GM12878 (cell line): ENCODE measurements at regions not wholly inside any gene's neighbourhood (a gene's known extent, or its start where the extent isn't known, plus 50 kb on each side); places are given as distances from the start of the nearest gene placed in this dataset.
A peak's percentile ranks its signal among the peaks of the same experiment; 100 is the strongest.

Experiments used
- ATF2 ChIP-seq: IDR thresholded peaks from 2 replicates; pipeline ENCODE4 v1.6.1; 2012; ENCODE audit warnings: low read length, inconsistent platforms
- EED ChIP-seq: sonication (generic); IDR thresholded peaks from 2 replicates; pipeline ENCODE4 v1.6.1; 2016; ENCODE audit warnings: antibody characterized with exemption, low read depth
- EZH2 ChIP-seq: IDR thresholded peaks from 2 replicates; pipeline ENCODE4 v1.6.1; 2012; ENCODE audit warnings: low read depth, mild to moderate bottlenecking, control low read depth, inconsistent platforms, low read length, borderline replicate concordance; ENCODE audit not compliant: control insufficient read depth
- IKZF1 ChIP-seq: fragments of 450-650 bp; conservative IDR thresholded peaks from 2 replicates; pipeline ENCODE4 v1.6.1; 2017; ENCODE audit warnings: antibody characterized with exemption, mild to moderate bottlenecking
- IKZF2 ChIP-seq, 2 experiments: fragments of 450-650 bp; IDR thresholded peaks; 2 replicates each; pipeline ENCODE4 v1.6.1; 2017; ENCODE audit warnings: mild to moderate bottlenecking in 2 of 2, moderate library complexity in 2 of 2
- KLF5 ChIP-seq: fragments of 450-650 bp; IDR thresholded peaks from 2 replicates; pipeline ENCODE4 v1.6.1; 2014; ENCODE audit warnings: mild to moderate bottlenecking; ENCODE audit not compliant: partially characterized antibody
- LARP7 ChIP-seq: fragments of 450-650 bp; IDR thresholded peaks from 2 replicates; pipeline ENCODE4 v1.6.1; 2017; ENCODE audit warnings: mild to moderate bottlenecking
- MEF2A ChIP-seq: IDR thresholded peaks from 2 replicates; pipeline ENCODE4 v1.6.1; 2011; ENCODE audit warnings: low read depth, mild to moderate bottlenecking, low read length, moderate library complexity; ENCODE audit not compliant: insufficient read depth
- MYB ChIP-seq: fragments of 150-350 bp; IDR thresholded peaks from 2 replicates; pipeline ENCODE4 v1.6.1; 2014; ENCODE audit warnings: mild to moderate bottlenecking, low read depth, low read length, borderline replicate concordance
- NBN ChIP-seq: fragments of 450-650 bp; IDR thresholded peaks from 2 replicates; pipeline ENCODE4 v1.6.1; 2016
- NR2F1 ChIP-seq: fragments of 450-650 bp; conservative IDR thresholded peaks from 2 replicates; pipeline ENCODE4 v1.6.1; 2017; ENCODE audit warnings: mild to moderate bottlenecking
- PKNOX1 ChIP-seq: fragments of 450-650 bp; IDR thresholded peaks from 2 replicates; pipeline ENCODE4 v1.6.1; 2016; ENCODE audit warnings: mild to moderate bottlenecking
- PML ChIP-seq: IDR thresholded peaks from 2 replicates; pipeline ENCODE4 v1.6.1; 2012; ENCODE audit warnings: low read length, inconsistent platforms
- RAD21 ChIP-seq: IDR thresholded peaks from 2 replicates; pipeline ENCODE4 v1.6.1; 2011; ENCODE audit warnings: mild to moderate bottlenecking, low read depth, low read length, moderate library complexity; ENCODE audit not compliant: insufficient read depth
- REST ChIP-seq: IDR thresholded peaks from 2 replicates; pipeline ENCODE4 v1.6.1; 2012; ENCODE audit warnings: mild to moderate bottlenecking, low read depth, low read length
- SMC3 ChIP-seq: IDR thresholded peaks from 2 replicates; pipeline ENCODE4 v1.6.1; 2011; ENCODE audit warnings: low read length, improper control_type of control experiment, borderline replicate concordance
- USF1 ChIP-seq: IDR thresholded peaks from 2 replicates; pipeline ENCODE4 v1.6.1; 2011; ENCODE audit warnings: borderline replicate concordance, low read depth, mild to moderate bottlenecking, moderate library complexity, mixed read lengths, low read length; ENCODE audit not compliant: insufficient read depth; ENCODE audit errors: extremely low read length
- WRNIP1 ChIP-seq: IDR thresholded peaks from 2 replicates; pipeline ENCODE4 v1.6.1; 2011; ENCODE audit warnings: low read depth, low read length, improper control_type of control experiment, borderline replicate concordance
- YY1 ChIP-seq: IDR thresholded peaks from 2 replicates; pipeline ENCODE4 v1.6.1; 2011; ENCODE audit warnings: low read depth, mild to moderate bottlenecking, low read length
- ZNF24 ChIP-seq: fragments of 450-650 bp; IDR thresholded peaks from 2 replicates; pipeline ENCODE4 v1.6.1; 2017; ENCODE audit warnings: antibody characterized with exemption, mild to moderate bottlenecking
- ZNF592 ChIP-seq: fragments of 450-650 bp; IDR thresholded peaks from 2 replicates; pipeline ENCODE4 v1.6.1; 2017; ENCODE audit warnings: mild to moderate bottlenecking, moderate library complexity
- ZSCAN29 ChIP-seq: fragments of 450-650 bp; IDR thresholded peaks from 2 replicates; pipeline ENCODE4 v1.6.1; 2017; ENCODE audit warnings: mild to moderate bottlenecking, moderate library complexity

- TF ChIP-seq ZNF24 (0 out of 2 replicates have a peak, but pooled peaks have one; percentile 30), RAD21 (no peak), REST (no peak), ZSCAN29 (no peak), ATF2 (0 out of 2 replicates have a peak, but pooled peaks have one; percentile 37), ZNF592 (no peak), EED (peak; percentile 65), NR2F1 (no peak), LARP7 (no peak), NBN (no peak), MYB (no peak), MEF2A (no peak), YY1 (no peak), EZH2 (no peak), WRNIP1 (no peak), SMC3 (no peak), PKNOX1 (no peak), USF1 (no peak), IKZF1 (peak; percentile 68), KLF5 (no peak), PML (no peak), IKZF2 (IDR thresholded peaks at IDR 0.05) (peak; percentile 47 to 68; a peak in 2 of 4 replicates)
Observed at GRCh38 chr10:107477266-107477665, 312.8 kb upstream of the SORCS1 start (continued).
